HG03521 (cell line): ENCODE measurements at regions not wholly inside any gene's neighbourhood (a gene's known extent, or its start where the extent isn't known, plus 50 kb on each side); places are given as distances from the start of the nearest gene placed in this dataset.

ENCODE experiments used
- ATAC-seq: cut with Tn5 transposase; IDR thresholded peaks from one replicate; pipeline ENCODE4 v1.9.1; 2021; ENCODE audit warnings: mild to moderate bottlenecking, moderate library complexity; ENCODE audit not compliant: unreplicated experiment

DNA sequence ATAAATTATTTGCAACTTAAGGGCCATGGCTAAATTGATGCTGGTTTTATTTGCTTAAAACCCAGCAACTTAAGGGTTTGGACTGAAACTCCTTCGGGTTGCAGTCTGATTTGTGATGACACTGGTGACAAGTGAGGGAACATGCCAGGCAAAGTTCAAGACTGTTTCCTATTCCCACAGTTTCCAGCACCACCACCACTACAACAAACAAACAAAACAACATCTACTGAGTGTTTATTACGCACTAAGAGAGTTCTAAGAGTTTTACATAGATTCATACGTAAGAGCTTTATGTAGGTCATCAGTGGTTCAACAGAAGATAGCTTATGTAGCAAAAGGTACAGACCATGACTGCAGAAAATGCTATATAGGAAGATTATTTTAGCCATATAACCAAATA lies 1582.1 kb downstream of the BRINP3 start:
- no peak for ATAC-seq

DNA sequence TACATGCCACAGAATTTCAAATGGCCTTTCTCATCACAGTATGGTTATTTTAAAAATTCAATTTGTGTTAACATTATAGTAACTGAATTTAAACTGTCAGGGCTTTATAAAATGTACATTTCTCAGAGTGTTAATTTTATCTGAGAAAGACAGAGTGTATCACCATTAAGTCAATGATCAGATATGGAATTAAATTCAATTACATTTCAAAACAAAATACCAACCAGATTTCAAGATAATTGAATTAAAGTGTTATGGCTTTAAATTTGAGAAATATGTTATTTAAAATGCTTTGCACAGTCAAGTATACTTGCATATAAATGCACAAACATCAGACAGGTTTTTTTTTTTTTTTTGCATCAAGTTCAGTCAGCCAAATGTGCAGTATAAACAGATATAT lies 1574.4 kb downstream of the BRINP3 start:
- ATAC-seq = no peak

DNA sequence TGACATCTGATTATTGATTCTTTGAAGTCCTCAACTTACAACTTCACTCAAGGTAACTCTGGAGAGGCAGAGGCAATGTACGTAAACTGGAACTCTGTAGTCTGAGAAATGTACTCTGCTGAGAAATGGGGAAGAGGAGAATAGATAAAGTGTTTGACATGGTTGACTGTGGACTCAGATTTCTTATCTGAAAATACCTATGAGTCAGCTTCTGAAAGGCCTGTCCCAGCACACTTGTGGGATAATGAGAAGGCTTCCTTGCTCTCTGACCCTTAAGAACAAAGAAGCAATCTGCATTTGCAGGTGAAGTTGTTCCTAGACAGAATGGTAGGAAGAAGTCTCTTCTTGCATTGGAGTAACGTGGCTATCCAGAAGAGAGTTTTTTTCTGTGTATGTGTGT lies 1573.5 kb downstream of the BRINP3 start:
- no peak for ATAC-seq

DNA sequence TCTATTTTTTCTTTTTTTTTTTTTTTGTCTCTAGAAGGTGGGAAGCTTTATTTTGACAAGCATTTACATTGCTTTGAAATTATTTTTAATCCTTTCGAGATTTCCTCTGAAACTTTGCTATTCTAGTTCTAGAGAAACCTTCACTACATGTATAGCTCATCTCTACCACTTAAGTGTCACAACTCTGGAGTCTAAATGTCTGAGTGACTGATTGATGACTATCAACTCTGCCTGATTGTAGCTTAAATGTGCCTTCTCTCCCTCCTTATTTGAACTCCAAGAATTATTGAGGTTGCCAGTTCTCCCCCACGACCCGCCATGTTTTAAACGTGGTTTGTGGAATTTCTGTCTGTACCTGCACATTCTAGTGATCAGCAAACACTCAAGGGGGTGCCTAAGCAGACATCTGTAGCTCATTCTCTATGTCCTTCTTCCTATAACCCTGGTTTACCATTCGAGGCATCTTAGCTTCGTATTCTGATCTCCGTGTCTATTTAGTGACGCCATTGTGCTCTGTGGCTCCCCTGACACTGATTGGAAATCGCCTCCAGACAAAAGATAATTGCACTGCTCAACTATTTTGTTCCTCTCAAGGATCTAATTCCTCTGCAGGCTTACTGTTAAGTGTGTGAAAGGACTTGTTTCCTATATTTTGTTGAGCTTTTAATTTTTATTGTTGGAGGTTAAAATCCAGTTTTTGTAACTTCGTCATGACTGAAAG lies 1570.6 kb downstream of the BRINP3 start:
- ATAC-seq = no peak

DNA sequence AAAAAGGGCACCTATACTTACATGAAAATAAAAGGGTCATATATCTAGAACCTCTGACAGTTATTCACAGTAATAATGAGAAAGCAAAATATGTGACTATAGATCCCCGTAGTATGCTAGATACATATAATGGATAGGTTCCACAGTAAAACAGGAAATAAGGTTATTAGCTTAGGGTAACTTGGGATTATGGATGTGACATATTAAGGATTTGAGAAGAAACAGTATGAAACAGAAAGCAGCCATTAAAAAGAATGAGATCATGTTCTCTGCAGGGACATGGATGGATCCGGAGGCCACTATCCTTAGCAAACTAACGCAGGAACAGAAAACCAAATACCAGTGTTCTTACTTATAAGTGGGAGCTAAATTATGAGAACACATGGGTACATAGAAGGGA lies 1547.3 kb downstream of the BRINP3 start:
- ATAC-seq = no peak

DNA sequence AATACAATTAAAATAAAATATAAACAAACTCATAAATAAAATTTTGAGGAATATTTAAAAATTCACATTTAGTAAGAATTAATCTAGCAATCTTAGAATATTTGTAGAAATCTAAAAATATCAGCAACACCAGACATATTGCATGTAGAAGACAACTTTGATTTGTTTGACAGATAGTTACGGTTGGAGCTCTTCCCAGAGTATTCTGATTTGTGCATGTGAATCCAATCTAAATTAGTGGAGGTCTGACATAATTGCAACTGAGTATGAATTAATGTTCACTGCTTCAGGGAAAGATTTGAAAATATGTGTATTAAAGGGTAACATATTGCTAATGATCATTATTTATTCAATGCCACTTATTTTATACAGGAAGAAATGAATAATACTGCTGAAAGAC lies 1546.2 kb downstream of the BRINP3 start:
- no peak for ATAC-seq

DNA sequence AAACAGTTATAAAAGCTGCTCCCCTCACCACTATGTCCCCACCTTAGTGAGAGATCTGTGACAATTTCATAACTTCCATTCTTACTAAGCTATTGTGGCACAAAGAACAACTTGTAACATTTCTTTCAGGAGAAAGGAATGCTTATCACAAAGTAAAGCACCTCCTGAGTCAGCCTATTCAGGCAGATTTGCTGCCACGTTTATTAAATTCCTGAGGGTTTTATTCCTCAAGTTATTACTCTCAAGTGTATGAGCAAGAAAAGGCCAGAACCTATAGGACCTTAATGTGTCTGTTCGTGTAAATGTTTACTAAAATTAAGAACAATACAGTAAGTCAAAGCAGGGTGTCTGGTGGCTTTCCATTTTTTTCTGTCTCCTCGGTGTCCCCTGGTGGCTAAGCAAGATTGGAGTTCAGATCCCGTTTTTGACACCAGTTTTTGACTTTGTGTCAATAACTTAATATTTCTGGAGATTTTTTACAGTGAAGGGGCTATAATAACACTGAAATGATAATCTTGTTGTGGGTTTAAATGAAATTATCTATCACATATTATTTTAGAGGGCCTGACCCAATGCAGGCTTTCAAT lies 1539.6 kb downstream of the BRINP3 start:
- no peak for ATAC-seq

DNA sequence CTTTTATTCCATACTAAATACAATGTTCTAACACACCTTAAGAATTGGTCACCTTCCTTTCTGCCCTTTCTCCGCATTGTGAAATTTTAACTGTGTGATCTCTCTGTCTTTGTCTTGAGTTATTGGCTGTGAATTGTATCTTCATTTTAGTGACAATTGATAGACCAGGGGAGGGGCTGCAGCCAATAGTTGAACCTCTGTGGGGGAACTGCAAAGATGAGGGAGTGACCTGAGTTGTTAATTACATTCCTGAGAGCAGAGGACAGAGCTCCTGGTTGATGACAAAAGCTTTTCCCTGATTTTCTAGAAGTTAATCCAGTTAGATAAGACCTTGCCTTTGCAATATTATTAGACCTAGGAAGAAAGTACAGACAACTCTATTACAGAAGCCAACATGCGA lies 1535.7 kb downstream of the BRINP3 start:
- ATAC-seq = no peak

DNA sequence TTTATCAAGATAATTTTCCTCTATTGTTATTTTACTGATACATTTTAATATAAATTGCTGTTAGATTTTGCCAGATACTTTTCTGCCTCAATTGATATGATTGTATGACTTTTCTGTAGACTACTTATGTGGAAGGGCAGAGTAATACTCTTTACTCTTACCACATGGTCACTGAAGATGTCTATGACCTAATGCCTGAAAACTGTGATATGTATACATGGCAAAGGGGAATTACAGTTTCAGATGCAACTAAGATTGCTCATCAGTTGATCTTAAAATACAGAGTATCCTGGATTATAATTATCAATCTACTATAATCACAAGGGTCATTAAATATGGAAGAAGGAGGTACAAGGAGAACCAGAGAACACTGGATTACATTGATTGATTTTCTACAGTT lies 1528.0 kb downstream of the BRINP3 start:
- no peak for ATAC-seq

DNA sequence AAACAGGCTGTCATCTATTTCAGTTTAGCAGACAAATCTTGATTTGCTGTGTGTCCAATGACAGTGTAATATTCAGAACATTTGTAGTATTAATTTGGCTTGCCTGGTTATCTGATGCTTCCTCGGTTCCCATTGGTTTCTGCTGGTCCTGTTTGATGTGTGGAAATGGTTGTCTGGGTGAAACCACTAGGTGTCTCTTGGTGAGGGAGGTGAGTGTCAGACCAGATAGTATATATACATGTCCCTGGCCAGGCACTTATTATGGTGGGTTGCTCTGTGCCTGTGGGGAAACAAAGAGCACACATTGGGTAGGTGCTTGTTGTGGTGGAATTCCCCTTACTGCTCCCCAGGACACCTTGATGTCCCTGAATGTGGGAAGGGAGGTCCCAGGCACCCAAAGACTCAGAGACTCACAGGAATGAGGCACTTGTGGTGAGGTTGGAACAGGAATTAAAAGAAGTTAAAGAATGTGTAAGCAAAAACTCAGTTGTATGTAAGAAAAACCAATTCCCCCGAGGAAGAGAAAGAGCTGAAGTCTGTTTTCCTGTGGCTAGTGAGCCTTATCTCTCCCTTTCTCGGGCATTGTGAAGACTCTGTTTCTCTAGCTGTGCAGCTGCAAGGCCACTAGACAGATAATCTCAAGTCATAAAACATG lies 1519.1 kb downstream of the BRINP3 start:
- ATAC-seq = no peak

DNA sequence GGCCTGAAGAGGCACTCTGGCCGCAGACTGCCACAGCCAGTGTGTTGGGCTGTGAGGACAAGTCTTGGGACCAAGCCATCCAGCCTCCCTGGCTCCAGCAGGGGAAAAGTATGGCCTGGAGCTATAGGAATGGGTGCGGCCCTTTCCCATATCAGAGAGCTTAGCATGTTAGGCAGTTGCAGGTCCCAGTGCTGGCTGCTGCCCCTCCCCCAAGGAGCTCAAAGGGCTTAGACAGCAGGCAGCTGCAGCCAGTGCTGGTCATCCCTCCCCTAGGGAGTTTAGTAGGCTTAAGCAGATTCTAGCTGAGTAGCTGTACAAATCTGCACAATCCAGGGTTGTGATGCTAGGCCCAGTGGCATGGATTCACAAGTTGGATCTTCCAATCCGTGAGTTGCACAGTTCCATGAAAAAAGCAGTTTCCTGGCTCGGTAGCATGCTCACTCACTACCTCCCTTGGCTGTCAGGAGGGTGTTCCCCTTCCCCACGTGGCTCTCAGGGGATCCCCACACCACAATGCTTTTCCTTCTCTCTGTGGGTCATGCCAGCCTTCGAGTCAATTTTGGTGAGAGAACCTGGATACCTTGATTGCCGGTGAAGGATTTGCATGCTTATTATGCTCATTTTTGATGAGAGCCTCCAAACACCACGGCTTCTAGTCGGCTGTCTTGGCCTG lies 1490.8 kb downstream of the BRINP3 start:
- no peak for ATAC-seq

DNA sequence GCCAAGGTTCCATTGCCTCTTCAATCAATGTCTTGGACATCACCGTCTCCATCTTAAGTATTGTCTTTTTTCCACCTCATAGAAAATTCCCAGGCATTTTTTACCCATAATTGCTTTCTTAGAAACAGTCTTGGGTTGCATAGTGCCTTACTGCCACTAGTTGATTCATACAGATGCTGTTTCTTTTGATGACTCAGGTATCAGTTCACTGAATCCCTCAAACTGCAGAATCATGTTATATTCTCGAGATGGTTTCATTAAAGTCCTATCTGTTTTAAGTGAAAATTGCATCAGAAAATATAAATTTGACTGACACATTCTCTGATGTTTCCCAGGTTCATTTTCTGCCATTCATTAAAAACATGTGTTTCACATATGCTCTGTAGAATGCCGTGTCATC lies 1489.1 kb downstream of the BRINP3 start:
- no peak for ATAC-seq

DNA sequence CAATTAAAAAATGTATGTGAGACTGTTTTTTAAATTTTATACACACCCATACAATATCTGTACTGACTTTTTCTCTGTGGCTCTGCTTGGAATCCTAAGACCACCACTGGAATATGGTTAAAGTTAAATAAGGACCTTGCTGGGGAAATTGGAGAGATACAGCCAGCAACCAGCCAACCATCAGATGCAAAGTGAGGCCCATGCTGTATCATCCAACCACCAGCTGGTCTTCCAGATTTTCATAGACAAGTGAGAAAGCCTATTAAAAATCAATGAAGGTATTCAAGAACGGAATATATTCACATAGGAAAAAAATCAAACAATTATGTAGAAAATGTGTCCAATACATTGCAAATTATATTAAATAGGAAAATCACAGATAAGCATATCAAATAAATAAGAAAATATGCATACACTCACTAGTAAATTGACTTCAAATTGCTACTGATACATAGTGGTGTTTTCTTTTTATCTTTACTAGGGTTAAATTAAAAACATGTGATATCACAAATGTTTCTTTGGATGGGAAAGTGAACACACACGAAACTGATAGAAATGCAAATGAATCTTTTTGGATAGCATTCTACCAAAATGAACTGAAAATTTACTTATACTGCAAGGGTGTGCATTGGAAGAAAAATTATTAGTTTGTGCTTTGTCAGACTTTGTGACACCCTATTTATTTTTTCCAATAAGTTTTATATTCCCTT lies 1486.3 kb downstream of the BRINP3 start:
- ATAC-seq = no peak

DNA sequence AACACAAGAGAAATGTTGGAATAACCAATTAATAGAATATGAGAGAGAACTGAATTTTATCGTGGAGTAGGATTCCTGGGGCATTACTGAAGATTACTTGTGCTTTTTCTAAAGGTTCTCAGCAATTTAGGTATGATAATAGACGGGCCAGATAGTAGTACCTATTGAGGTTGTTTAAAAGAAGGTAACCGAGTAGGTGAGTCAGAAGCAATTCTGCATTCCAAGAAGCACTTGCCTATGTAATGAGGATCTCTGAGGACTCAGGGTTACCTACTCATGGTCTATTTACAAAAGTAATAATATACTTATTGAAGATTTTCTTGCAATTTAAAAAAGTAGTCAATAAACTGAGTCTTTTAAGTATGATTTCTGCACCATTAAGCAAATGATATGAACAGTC lies 1469.8 kb downstream of the BRINP3 start:
- ATAC-seq = no peak

DNA sequence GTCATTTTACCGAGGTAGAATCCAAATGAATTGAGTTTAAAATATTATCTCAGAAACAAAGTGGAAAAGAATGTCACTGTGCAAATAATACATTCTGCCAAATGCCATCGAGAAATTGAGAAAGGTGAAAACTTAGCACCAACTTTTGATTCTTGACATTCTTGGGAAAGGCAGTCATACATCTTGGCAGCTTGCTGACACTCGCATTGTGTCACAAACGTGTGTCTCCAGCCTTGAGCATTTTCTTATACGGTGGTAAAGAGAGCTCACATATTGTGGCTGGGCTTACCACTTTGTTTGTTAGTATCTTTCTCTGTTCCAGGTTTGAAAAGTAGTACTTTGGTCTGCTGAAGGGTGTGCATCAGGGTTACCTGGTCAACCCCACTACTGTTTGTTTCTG lies 1456.1 kb downstream of the BRINP3 start:
- ATAC-seq = no peak

DNA sequence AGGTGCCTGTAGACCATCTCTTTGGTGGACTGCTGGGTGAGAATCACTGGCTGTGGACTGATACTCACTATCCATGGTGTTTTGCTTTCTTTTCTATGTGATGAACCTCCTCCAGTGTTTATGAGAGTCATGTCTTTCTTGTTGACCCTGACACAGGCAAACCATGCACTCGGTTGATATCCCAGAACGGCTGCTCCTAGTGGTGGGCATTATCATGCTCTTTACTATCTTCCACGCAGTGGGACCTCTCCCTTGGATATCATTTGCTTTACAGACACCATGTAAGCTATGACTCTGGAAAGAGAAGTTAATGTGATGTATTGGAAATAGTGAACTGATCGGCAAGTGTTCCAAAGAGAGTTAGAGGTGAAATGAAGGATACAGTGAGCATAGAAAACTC lies 1455.6 kb downstream of the BRINP3 start:
- ATAC-seq = no peak

DNA sequence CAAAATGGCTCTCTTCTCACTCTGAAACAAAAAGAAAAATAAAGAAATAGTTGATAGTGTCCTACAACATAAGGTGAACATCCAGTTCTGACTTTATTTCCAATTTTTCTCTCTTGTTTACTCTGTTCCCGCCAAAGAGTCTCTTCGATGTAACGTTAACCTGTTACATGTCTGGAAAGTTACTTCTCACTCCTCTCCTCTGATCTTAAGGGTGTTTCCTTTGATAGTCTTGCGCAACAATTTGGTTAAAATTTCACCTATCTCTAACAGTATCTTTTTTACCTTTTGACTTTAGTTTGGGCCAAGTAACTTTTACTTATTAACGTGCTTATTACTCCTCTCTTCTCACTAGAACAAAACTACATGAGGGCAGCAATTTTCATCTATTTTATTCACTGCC lies 1450.2 kb downstream of the BRINP3 start:
- ATAC-seq = no peak

DNA sequence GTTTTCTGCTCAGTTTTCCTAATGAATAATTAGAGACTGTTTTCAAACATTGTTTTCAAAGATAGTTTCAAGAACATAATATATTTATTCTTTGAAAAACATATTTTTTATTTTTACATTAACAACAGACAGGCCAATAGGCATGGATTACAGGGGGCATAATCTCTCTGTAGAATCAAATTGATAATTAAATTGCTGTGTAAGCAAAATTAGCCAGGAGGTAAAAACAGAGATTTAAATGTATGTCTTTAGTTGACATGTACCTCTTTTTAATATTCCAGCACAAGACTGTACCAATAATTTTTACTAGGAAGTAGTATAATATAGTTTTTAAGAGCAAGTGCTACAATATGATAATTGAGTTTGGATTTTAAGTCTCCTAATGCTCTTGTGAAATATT lies 1444.5 kb downstream of the BRINP3 start:
- no peak for ATAC-seq

DNA sequence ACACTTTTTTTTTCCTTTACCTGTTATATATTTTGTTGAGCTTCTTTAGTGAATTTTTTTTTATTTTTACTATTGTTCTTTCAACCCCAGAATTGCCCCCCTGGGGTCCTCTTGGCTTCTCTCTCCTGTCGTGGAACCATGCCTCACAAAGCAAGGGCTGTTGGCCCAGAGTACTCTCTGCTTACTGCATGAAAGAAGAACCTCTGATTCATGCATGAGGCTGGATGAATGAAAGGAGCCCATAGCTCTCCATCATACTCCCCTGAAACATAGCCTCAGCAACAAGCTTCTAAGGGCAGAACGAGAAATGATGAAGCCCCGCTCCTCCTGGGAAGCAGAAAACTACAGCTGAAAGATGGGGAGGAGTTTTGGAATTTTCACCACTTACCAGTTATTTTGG lies 1441.0 kb downstream of the BRINP3 start:
- ATAC-seq = no peak

DNA sequence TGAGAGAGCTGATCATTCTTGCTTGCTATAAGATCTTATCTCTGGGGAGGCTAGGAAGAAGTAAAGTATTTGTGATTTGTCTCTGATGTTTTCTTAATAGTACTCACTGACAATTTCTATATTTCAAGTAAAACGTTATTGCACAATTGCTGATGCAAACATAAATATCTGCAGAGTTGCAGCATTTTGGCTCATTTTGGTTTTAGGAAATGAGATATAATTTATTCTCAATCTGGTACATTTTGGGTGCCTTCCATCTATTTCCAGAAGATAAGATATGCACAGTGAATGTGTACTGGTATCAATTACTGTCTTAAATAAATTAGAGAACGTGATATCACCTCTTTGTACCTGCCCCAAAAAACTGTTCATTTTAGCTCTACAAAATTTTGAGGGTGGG lies 1431.5 kb downstream of the BRINP3 start:
- no peak for ATAC-seq

DNA sequence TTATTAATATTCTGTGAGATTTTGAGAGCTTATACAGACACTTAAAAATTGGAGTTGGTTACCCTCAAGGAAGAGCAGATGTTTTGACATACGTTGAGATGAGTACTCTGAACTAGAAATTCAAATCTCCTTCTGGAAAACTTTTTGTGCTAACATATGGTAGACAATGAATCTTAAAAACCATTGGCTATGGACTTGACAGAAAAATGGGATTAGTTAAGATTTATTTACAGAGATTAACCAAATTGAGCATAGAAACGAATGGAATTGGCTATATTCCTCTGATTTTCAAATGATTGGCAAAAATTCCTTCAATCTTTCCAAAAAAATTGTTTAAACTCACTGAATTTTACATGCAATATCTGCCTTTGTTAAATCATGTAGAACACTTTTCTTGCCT lies 1392.9 kb downstream of the BRINP3 start:
- no peak for ATAC-seq
